MCF 10A (cell line): ENCODE measurements at regions not wholly inside any gene's neighbourhood (a gene's known extent, or its start where the extent isn't known, plus 50 kb on each side); places are given as distances from the start of the nearest gene placed in this dataset.
"Not testable (repeated sequence)": the region's sequence is repeated elsewhere in the genome, so short reads cannot be mapped to it uniquely, and the experiment has no call there.

Experiments
- BruUV-seq: library from RNA; stranded (reverse); fragments of 400-500 nt; replicated peaks from 2 replicates; lab custom pipeline; 2021; lab: Mats Ljungman, UMichigan
- CTCF ChIA-PET: fragments of 300-600 bp; sonication (Branson Sonifier 250); formaldehyde crosslinking; extraction: SDS; loops from one replicate; lab custom pipeline; 2021; ENCODE audit warnings: antibody characterized with exemption, inconsistent platforms; lab: Yijun Ruan, JAX
- POLR2A ChIA-PET: fragments of 300-600, 350-650 bp; sonication (Branson Sonifier 250); formaldehyde crosslinking; extraction: SDS; loops from one replicate; lab custom pipeline; 2020; ENCODE audit warnings: antibody characterized with exemption, inconsistent platforms; lab: Yijun Ruan, JAX
- DNase-seq: peaks from one replicate; pipeline ENCODE4 v3.0.0-alpha.2; 2018; ENCODE audit not compliant: unreplicated experiment
- H3K27ac Mint-ChIP-seq: one replicate; pipeline ENCODE4 v1.8.0; 2022; ENCODE audit warnings: mild to moderate bottlenecking, low read depth, mixed read lengths; ENCODE audit not compliant: unreplicated experiment
- H3K27me3 Mint-ChIP-seq: one replicate; pipeline ENCODE4 v1.8.0; 2022; ENCODE audit warnings: mixed read lengths; ENCODE audit not compliant: insufficient read depth, unreplicated experiment
- H3K36me3 Mint-ChIP-seq: one replicate; pipeline ENCODE4 v1.8.0; 2022; ENCODE audit warnings: mild to moderate bottlenecking, moderate library complexity, mixed read lengths; ENCODE audit not compliant: insufficient read depth, unreplicated experiment
- H3K4me1 Mint-ChIP-seq: one replicate; pipeline ENCODE4 v1.8.0; 2022; ENCODE audit warnings: mixed read lengths; ENCODE audit not compliant: insufficient read depth, unreplicated experiment
- H3K4me3 Mint-ChIP-seq: one replicate; pipeline ENCODE4 v1.8.0; 2022; ENCODE audit warnings: mild to moderate bottlenecking, moderate library complexity, mixed read lengths; ENCODE audit not compliant: unreplicated experiment
- H3K9me3 Mint-ChIP-seq: one replicate; pipeline ENCODE4 v1.8.0; 2022; ENCODE audit warnings: mixed read lengths; ENCODE audit not compliant: unreplicated experiment
- intact Hi-C: fragments of 100-400 bp; cut with micrococcal nuclease; formaldehyde crosslinking; loops from 2 replicates; pipeline ENCODE4 v1.14.1; 2022
- TF ChIP-seq, protein P1 (sequence below): fragments of 200-600 bp; IDR thresholded peaks from one replicate; pipeline ENCODE4 v1.8.0; 2022; ENCODE audit warnings: antibody characterized with exemption, mild to moderate bottlenecking; ENCODE audit not compliant: unreplicated experiment

DNA sequence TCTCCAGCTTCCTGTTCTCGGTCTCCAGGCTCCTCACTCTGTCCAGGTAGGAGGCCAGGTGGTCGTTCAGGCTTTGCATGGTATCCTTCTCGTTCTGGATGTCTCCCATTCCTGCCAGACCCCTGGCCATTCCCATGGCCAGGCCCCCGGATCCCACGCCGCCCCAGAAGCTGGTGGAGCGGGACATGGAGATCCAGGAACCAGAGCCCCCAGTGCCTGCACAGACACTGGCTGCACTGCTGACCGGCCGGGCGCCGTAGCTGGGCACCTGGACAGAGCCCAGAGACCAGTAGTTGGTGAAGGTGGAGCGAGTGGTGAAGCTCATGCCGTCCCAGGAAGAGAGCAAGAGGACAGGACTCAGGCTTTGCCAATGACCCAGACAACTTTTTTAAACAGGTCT is 129.1 kb upstream of the WDR75 start:
- Mint-ChIP-seq H3K27me3 (no peaks in the 10 kb centered on the region), H3K9me3 (no peaks in the 10 kb centered on the region), H3K27ac (no peak overlapping the region), H3K36me3 (peaks cover 20% of the 10 kb centered on the region), H3K4me1 (no peaks in the 10 kb centered on the region), H3K4me3 (no peak overlapping the region)
- CTCF ChIA-PET, result interaction anchor here (0.5 to 1.1 kb wide), 3 partner anchors 10 to 170 kb away, joined by 3 to 4 read pairs (median 3); no protein-coding TSS in a partner anchor
- intact Hi-C loops, result no loop called here
- DNase-seq, result no peak
- BruUV-seq, result no TSS peak
- TF ChIP-seq, protein P1, sequence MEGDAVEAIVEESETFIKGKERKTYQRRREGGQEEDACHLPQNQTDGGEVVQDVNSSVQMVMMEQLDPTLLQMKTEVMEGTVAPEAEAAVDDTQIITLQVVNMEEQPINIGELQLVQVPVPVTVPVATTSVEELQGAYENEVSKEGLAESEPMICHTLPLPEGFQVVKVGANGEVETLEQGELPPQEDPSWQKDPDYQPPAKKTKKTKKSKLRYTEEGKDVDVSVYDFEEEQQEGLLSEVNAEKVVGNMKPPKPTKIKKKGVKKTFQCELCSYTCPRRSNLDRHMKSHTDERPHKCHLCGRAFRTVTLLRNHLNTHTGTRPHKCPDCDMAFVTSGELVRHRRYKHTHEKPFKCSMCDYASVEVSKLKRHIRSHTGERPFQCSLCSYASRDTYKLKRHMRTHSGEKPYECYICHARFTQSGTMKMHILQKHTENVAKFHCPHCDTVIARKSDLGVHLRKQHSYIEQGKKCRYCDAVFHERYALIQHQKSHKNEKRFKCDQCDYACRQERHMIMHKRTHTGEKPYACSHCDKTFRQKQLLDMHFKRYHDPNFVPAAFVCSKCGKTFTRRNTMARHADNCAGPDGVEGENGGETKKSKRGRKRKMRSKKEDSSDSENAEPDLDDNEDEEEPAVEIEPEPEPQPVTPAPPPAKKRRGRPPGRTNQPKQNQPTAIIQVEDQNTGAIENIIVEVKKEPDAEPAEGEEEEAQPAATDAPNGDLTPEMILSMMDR, result no peak
- POLR2A ChIA-PET, result no interaction called here

DNA sequence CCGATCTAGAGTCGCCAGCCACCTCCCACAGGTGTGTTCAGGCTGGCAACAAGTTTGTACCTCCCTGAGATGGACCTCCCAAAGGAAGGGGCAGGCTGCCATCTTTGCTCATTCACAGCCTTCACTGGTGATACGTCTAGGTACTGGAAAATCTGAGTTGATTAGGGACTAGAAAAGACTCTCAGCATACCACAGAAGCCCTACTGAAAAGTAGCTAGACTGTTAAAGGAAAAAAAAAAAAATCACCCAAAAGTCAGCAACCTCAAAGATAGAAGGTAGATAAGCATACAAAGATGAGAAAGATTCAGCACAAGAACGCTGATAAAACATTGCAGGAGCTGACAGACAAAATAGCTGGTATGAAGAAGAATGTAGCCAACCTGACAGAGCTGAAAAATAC is 128.6 kb upstream of the WDR75 start:
- intact Hi-C loops, result no loop called here
- Mint-ChIP-seq H3K27ac (no peak overlapping the region), H3K27me3 (no peaks in the 10 kb centered on the region), H3K9me3 (no peaks in the 10 kb centered on the region), H3K4me3 (no peak overlapping the region), H3K4me1 (no peaks in the 10 kb centered on the region), H3K36me3 (peaks cover 20% of the 10 kb centered on the region)
- CTCF ChIA-PET, result interaction anchor here (0.5 to 0.7 kb wide), 4 partner anchors 14 to 207 kb away, joined by 3 to 4 read pairs (median 3); no protein-coding TSS in a partner anchor
- no peak for DNase-seq
- no TSS peak for BruUV-seq
- POLR2A ChIA-PET, result interaction anchor here (0.6 kb wide), 1 partner anchor 11 kb away, joined by 3 read pairs; no protein-coding TSS in a partner anchor
- TF ChIP-seq, protein P1, result no peak

DNA sequence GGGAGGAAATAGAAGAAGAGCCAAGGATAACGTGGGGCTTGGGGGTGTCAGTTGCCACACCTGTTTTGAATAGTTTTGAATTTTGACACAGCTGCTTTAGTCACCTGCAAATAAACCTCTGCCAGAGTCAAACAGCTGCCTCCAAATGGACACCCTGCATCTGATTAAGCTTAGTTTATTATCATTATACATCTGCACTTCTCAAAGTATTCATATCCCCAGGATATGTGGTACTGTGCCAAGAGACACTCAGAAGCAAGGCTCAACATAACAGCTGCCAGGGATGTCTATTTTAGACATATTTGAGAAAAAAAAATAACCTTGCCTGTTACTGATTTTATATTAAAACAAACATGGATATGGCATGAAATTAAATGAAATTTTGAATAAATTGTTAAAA is 122.5 kb upstream of the WDR75 start:
- no peaks in the 10 kb centered on the region for H3K27me3 Mint-ChIP-seq
- H3K4me3 Mint-ChIP-seq, result no peak overlapping the region
- peaks cover 16% of the 10 kb centered on the region for H3K9me3 Mint-ChIP-seq
- ChIA-PET CTCF (no interaction called here), POLR2A (no interaction called here)
- H3K36me3 Mint-ChIP-seq, result peaks cover 12% of the 10 kb centered on the region
- intact Hi-C loops, result no loop called here
- no peak overlapping the region for H3K27ac Mint-ChIP-seq
- DNase-seq, result no peak
- TF ChIP-seq, protein P1, result no peak
- BruUV-seq, result no TSS peak
- H3K4me1 Mint-ChIP-seq, result peaks cover 16% of the 10 kb centered on the region

DNA sequence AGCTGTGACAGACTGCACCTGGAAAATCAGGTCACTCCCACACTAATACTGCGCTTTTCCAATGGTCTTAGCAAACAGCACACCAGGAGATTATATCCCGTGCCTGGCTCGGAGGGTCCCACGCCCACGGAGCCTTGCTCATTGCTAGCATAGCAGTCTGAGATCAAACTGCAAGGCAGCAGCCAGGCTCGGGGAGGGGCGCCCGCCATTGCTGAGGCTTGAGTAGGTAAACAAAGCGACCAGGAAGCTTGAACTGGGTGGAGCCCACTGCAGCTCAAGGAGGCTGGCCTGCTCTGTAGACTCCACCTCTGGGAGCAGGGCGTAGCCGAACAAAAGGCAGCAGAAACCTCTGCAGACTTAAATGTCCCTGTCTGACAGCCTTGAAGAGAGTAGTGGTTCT is 121.8 kb upstream of the WDR75 start:
- H3K27me3 Mint-ChIP-seq, H3K4me3 Mint-ChIP-seq, intact Hi-C loops, DNase-seq, POLR2A ChIA-PET, BruUV-seq, H3K27ac Mint-ChIP-seq: not testable (repeated sequence)
- CTCF ChIA-PET, result interaction anchor here (0.6 kb wide), 1 partner anchor 1534 kb away, joined by 3 read pairs; no protein-coding TSS in a partner anchor
- Mint-ChIP-seq H3K9me3 (peaks cover 16% of the 10 kb centered on the region), H3K36me3 (peaks cover 12% of the 10 kb centered on the region), H3K4me1 (peaks cover 16% of the 10 kb centered on the region)
